KOPT-K1 (cell line): ENCODE measurements at regions not wholly inside any gene's neighbourhood (a gene's known extent, or its start where the extent isn't known, plus 50 kb on each side); places are given as distances from the start of the nearest gene placed in this dataset.
"Not testable (repeated sequence)": the region's sequence is repeated elsewhere in the genome, so short reads cannot be mapped to it uniquely, and the experiment has no call there.

Experiments
- H3K27ac ChIP-seq: fragments of 200-600 bp; sonication (generic); 2 replicates; pipeline ENCODE4 v1.5.1; 2016; ENCODE audit warnings: antibody characterized with exemption, mild to moderate bottlenecking, low read depth, low read length; ENCODE audit not compliant: poor library complexity, severe bottlenecking
- H3K36me3 ChIP-seq: fragments of 200-600 bp; sonication (generic); 2 replicates; pipeline ENCODE4 v1.5.1; 2017; ENCODE audit warnings: antibody characterized with exemption, mild to moderate bottlenecking, low read length, moderate library complexity; ENCODE audit not compliant: insufficient read depth
- H3K9me3 ChIP-seq: fragments of 200-600 bp; sonication (generic); 2 replicates; pipeline ENCODE4 v1.5.1; 2017; ENCODE audit warnings: antibody characterized with exemption, low read length, mild to moderate bottlenecking; ENCODE audit not compliant: insufficient read depth, poor library complexity, severe bottlenecking

- Histone ChIP-seq H3K27ac (no peak overlapping the region), H3K9me3 (no peaks in the 10 kb centered on the region), H3K36me3 (no peaks in the 10 kb centered on the region)
Observed at GRCh38 chr15:95076678-95076990, 845.3 kb downstream of the MCTP2 start.

- no peak overlapping the region for H3K27ac ChIP-seq
Observed at GRCh38 chr15:95078003-95078402, 846.6 kb downstream of the MCTP2 start.

GRCh38 chr15:95080228-95080627 is 848.9 kb downstream of the MCTP2 start:
- not testable (repeated sequence) for H3K36me3 ChIP-seq, H3K9me3 ChIP-seq, H3K27ac ChIP-seq

More at GRCh38 chr15:95078003-95078402, 846.6 kb downstream of the MCTP2 start:
- no peaks in the 10 kb centered on the region for H3K9me3 ChIP-seq
- H3K36me3 ChIP-seq, result no peaks in the 10 kb centered on the region

GRCh38 chr15:95085056-95085455 is 853.7 kb downstream of the MCTP2 start:
- Histone ChIP-seq H3K27ac (no peak overlapping the region), H3K9me3 (no peaks in the 10 kb centered on the region), H3K36me3 (no peaks in the 10 kb centered on the region)

GRCh38 chr15:95086531-95087252 is 855.3 kb downstream of the MCTP2 start:
- H3K27ac ChIP-seq, result no peak overlapping the region
- no peaks in the 10 kb centered on the region for H3K36me3 ChIP-seq
- no peaks in the 10 kb centered on the region for H3K9me3 ChIP-seq

GRCh38 chr15:95087253-95087609 is 855.9 kb downstream of the MCTP2 start:
- Histone ChIP-seq H3K27ac (no peak overlapping the region), H3K9me3 (no peaks in the 10 kb centered on the region), H3K36me3 (no peaks in the 10 kb centered on the region)

GRCh38 chr15:95091444-95091843 is 860.1 kb downstream of the MCTP2 start:
- H3K9me3 ChIP-seq, result no peaks in the 10 kb centered on the region
- H3K27ac ChIP-seq, result no peak overlapping the region
- no peaks in the 10 kb centered on the region for H3K36me3 ChIP-seq

GRCh38 chr15:95095250-95095649 is 863.9 kb downstream of the MCTP2 start:
- Histone ChIP-seq H3K9me3 (no peaks in the 10 kb centered on the region), H3K36me3 (no peaks in the 10 kb centered on the region), H3K27ac (no peak overlapping the region)

- Histone ChIP-seq H3K36me3 (no peaks in the 10 kb centered on the region), H3K27ac (no peak overlapping the region), H3K9me3 (no peaks in the 10 kb centered on the region)
Observed at GRCh38 chr15:95096651-95097050, 865.3 kb downstream of the MCTP2 start.

GRCh38 chr15:95097361-95097760 is 866.0 kb downstream of the MCTP2 start:
- Histone ChIP-seq H3K36me3 (no peaks in the 10 kb centered on the region), H3K9me3 (no peaks in the 10 kb centered on the region), H3K27ac (no peak overlapping the region)

GRCh38 chr15:95105229-95105628 is 873.9 kb downstream of the MCTP2 start:
- Histone ChIP-seq H3K27ac (no peak overlapping the region), H3K36me3 (no peaks in the 10 kb centered on the region), H3K9me3 (no peaks in the 10 kb centered on the region)

GRCh38 chr15:95106801-95107200 is 875.4 kb downstream of the MCTP2 start:
- Histone ChIP-seq H3K36me3 (no peaks in the 10 kb centered on the region), H3K9me3 (no peaks in the 10 kb centered on the region), H3K27ac (no peak overlapping the region)

- H3K9me3 ChIP-seq, result no peaks in the 10 kb centered on the region
- H3K36me3 ChIP-seq, result no peaks in the 10 kb centered on the region
Observed at GRCh38 chr15:95108673-95109072, 877.3 kb downstream of the MCTP2 start.

GRCh38 chr15:95111969-95112368 is 880.6 kb downstream of the MCTP2 start:
- no peaks in the 10 kb centered on the region for H3K9me3 ChIP-seq

More at GRCh38 chr15:95108673-95109072, 877.3 kb downstream of the MCTP2 start:
- H3K27ac ChIP-seq, result no peak overlapping the region

GRCh38 chr15:95113041-95113440 is 881.7 kb downstream of the MCTP2 start:
- no peaks in the 10 kb centered on the region for H3K36me3 ChIP-seq
- H3K9me3 ChIP-seq, result no peaks in the 10 kb centered on the region

More at GRCh38 chr15:95111969-95112368, 880.6 kb downstream of the MCTP2 start:
- Histone ChIP-seq H3K36me3 (no peaks in the 10 kb centered on the region), H3K27ac (no peak overlapping the region)

GRCh38 chr15:95119041-95119610 is 887.8 kb downstream of the MCTP2 start:
- H3K27ac ChIP-seq, result no peak overlapping the region
- no peaks in the 10 kb centered on the region for H3K36me3 ChIP-seq
- no peaks in the 10 kb centered on the region for H3K9me3 ChIP-seq

More at GRCh38 chr15:95113041-95113440, 881.7 kb downstream of the MCTP2 start:
- no peak overlapping the region for H3K27ac ChIP-seq
